HepG2 (cell line): ENCODE measurements at regions not wholly inside any gene's neighbourhood (a gene's known extent, or its start where the extent isn't known, plus 50 kb on each side); places are given as distances from the start of the nearest gene placed in this dataset.

Source experiments
- ATAC-seq: fragments of 200-7000 bp; cut with Tn5 transposase; 3 replicates; pipeline ENCODE4 v1.9.1; 2020; ENCODE audit warnings: mild to moderate bottlenecking, moderate library complexity
- BruUV-seq: library from RNA; stranded (reverse); fragments of 400-500 nt; replicated peaks from 2 replicates; lab custom pipeline; 2021; lab: Mats Ljungman, UMichigan
- CTCF ChIA-PET: fragments of 300-600 bp; formaldehyde crosslinking; extraction: SDS; loops from one replicate; lab custom pipeline; 2021; ENCODE audit warnings: low total read pairs, inconsistent platforms, low intra/inter-chr PET ratio; lab: Yijun Ruan, JAX
- POLR2A ChIA-PET: fragments of 350-600 bp; sonication (Branson Sonifier 250); formaldehyde crosslinking; loops from one replicate; lab custom pipeline; 2020; ENCODE audit warnings: antibody characterized with exemption, inconsistent platforms; lab: Yijun Ruan, JAX
- DNase-seq: peaks from one replicate; pipeline ENCODE4 v3.0.0-alpha.2; 2015; ENCODE audit warnings: low spot score
- FAIRE-seq: peaks from 3 replicates; lab custom pipeline; 2011; peaks lifted over from hg19 to GRCh38; lab: Jason Lieb, UNC
- H2AFZ ChIP-seq: one replicate; pipeline ENCODE4 v1.6.1; 2011; ENCODE audit warnings: low read length, inconsistent platforms
- H3K27ac ChIP-seq: fragments of 300-600 bp; 3 replicates; pipeline ENCODE4 v1.8.0; 2011; ENCODE audit warnings: mixed run types, mild to moderate bottlenecking, mixed read lengths, low read length, inconsistent platforms; ENCODE audit not compliant: insufficient read depth; ENCODE audit errors: extremely low read length
- H3K27me3 ChIP-seq, 2 experiments: fragments of 200-600 bp in 1 of 2; 2 replicates in 1 of 2; 3 replicates in 1 of 2; pipeline versions ENCODE4 v1.6.0 to v1.8.0; 2011; ENCODE audit warnings: low read length in 2 of 2, mild to moderate bottlenecking in 2 of 2, moderate library complexity in 2 of 2, inconsistent platforms in 1 of 2; ENCODE audit not compliant: insufficient read depth in 2 of 2, control insufficient read depth in 1 of 2
- H3K36me3 ChIP-seq, 2 experiments: fragments of 200-600 bp in 1 of 2; replicated peaks in 1 of 2; 2 replicates in 1 of 2; 3 replicates in 1 of 2; pipeline versions ENCODE4 v1.5.1 to v1.8.0; 2011; ENCODE audit warnings: low read length in 2 of 2, inconsistent platforms in 1 of 2; ENCODE audit not compliant: insufficient read depth in 2 of 2, control insufficient read depth in 1 of 2
- H3K4me1 ChIP-seq: 2 replicates; pipeline ENCODE4 v1.5.1; 2012; ENCODE audit warnings: low read length, inconsistent platforms; ENCODE audit not compliant: insufficient read depth
- H3K4me2 ChIP-seq: 2 replicates; pipeline ENCODE4 v1.6.0; 2011; ENCODE audit warnings: low read depth, low read length, inconsistent platforms
- H3K4me3 ChIP-seq, 3 experiments: fragments of 200-600 bp in 1 of 3; sonication (generic), shearing (Covaris generic) in 1 of 3; replicated peaks in 1 of 3; 2 replicates each; pipeline ENCODE4 v1.5.1; 2011 to 2016; ENCODE audit warnings: low read length in 3 of 3, inconsistent platforms in 2 of 3, low read depth in 2 of 3, mild to moderate bottlenecking in 2 of 3, control low read depth in 1 of 3, mixed read lengths in 1 of 3; ENCODE audit not compliant: insufficient read depth in 1 of 3
- H3K79me2 ChIP-seq: one replicate; pipeline ENCODE4 v1.6.1; 2011; ENCODE audit warnings: low read length, inconsistent platforms; ENCODE audit not compliant: insufficient read depth
- H3K9ac ChIP-seq: 2 replicates; pipeline ENCODE4 v1.6.0; 2011; ENCODE audit warnings: mild to moderate bottlenecking, low read depth, low read length, inconsistent platforms; ENCODE audit not compliant: insufficient read depth
- H3K9me3 ChIP-seq: 2 replicates; pipeline ENCODE4 v1.5.1; 2012; ENCODE audit warnings: mild to moderate bottlenecking, low read length
- H4K20me1 ChIP-seq: 2 replicates; pipeline ENCODE4 v1.6.0; 2011; ENCODE audit warnings: inconsistent platforms, mild to moderate bottlenecking, low read length, moderate library complexity; ENCODE audit not compliant: insufficient read depth
- CHD4 ChIP-seq: fragments of 200-600 bp; sonication (generic); IDR thresholded peaks from 2 replicates; pipeline ENCODE4 v1.7.0; 2017; ENCODE audit warnings: mild to moderate bottlenecking, low read length, borderline replicate concordance
- CREB3 ChIP-seq: sonication (generic); formaldehyde crosslinking; IDR thresholded peaks from 2 replicates; pipeline ENCODE4 v1.5.0; 2020; ENCODE audit warnings: missing genetic modification reagents
- ERF ChIP-seq: IDR thresholded peaks from 2 replicates; pipeline ENCODE4 v1.6.1; 2018; ENCODE audit warnings: missing biosample characterization, missing genetic modification reagents
- HOXD1 ChIP-seq: sonication (generic); formaldehyde crosslinking; IDR thresholded peaks from 2 replicates; pipeline ENCODE4 v1.5.0; 2020; ENCODE audit warnings: missing genetic modification reagents
- KLF13 ChIP-seq: sonication (generic); formaldehyde crosslinking; IDR thresholded peaks from 2 replicates; pipeline ENCODE4 v1.4.0; 2020; ENCODE audit warnings: mild to moderate bottlenecking, missing genetic modification reagents
- MEF2D ChIP-seq: sonication (generic); formaldehyde crosslinking; IDR thresholded peaks from 2 replicates; pipeline ENCODE4 v1.5.1; 2020; ENCODE audit warnings: mild to moderate bottlenecking, missing genetic modification reagents
- NBN ChIP-seq: fragments of 450-650 bp; conservative IDR thresholded peaks from 2 replicates; pipeline ENCODE4 v1.6.1; 2017
- NR3C1 ChIP-seq: sonication (generic); formaldehyde crosslinking; IDR thresholded peaks from 2 replicates; pipeline ENCODE4 v1.4.0; 2020; ENCODE audit warnings: missing genetic modification reagents
- POGZ ChIP-seq: sonication (generic); formaldehyde crosslinking; IDR thresholded peaks from 2 replicates; pipeline ENCODE4 v1.4.0; 2020; ENCODE audit warnings: mild to moderate bottlenecking, missing genetic modification reagents
- RFX5 ChIP-seq: IDR thresholded peaks from 2 replicates; pipeline ENCODE4 v1.6.1; 2011; ENCODE audit warnings: low read depth, low read length, improper control_type of control experiment
- SIN3A ChIP-seq: IDR thresholded peaks from 2 replicates; pipeline ENCODE4 v1.6.1; 2011; ENCODE audit warnings: low read depth, mild to moderate bottlenecking, control low read depth, low read length, borderline replicate concordance
- ZFP90 ChIP-seq: sonication (generic); formaldehyde crosslinking; IDR thresholded peaks from 2 replicates; pipeline ENCODE4 v1.8.0; 2022; ENCODE audit warnings: missing genetic modification reagents, mild to moderate bottlenecking, inconsistent platforms, borderline replicate concordance
- ZNF292 ChIP-seq: sonication (generic); formaldehyde crosslinking; IDR thresholded peaks from 2 replicates; pipeline ENCODE4 v1.8.1; 2022; ENCODE audit warnings: mild to moderate bottlenecking, low read depth, missing genetic modification reagents, borderline replicate concordance
- ZNF616 ChIP-seq: sonication (generic); formaldehyde crosslinking; IDR thresholded peaks from 2 replicates; pipeline ENCODE4 v1.5.0; 2020; ENCODE audit warnings: low read depth, mild to moderate bottlenecking, missing genetic modification reagents
- ZNF619 ChIP-seq: sonication (generic); formaldehyde crosslinking; IDR thresholded peaks from 2 replicates; pipeline ENCODE4 v1.4.0; 2020; ENCODE audit warnings: mild to moderate bottlenecking, missing genetic modification reagents
- whole genome bisulfite sequencing: methylation state at CpG from one replicate; pipeline ENCODE4 v1.1.6; 2017; ENCODE audit warnings: low lambda C conversion rate; 5-methylcytosine and 5-hydroxymethylcytosine counted together
- in situ Hi-C: cut with HindIII; loops from 2 replicates; pipeline ENCODE4 v1.10.0; 2017; ENCODE audit warnings: low pct_unique_long_range_greater_than_20kb; ENCODE audit not compliant: extremely low pct_ligation_motif_present
- intact Hi-C: fragments of 100-400 bp; cut with micrococcal nuclease; formaldehyde crosslinking; loops from one replicate; pipeline ENCODE4 v1.10.0; 2022; ENCODE audit not compliant: unreplicated experiment

DNA sequence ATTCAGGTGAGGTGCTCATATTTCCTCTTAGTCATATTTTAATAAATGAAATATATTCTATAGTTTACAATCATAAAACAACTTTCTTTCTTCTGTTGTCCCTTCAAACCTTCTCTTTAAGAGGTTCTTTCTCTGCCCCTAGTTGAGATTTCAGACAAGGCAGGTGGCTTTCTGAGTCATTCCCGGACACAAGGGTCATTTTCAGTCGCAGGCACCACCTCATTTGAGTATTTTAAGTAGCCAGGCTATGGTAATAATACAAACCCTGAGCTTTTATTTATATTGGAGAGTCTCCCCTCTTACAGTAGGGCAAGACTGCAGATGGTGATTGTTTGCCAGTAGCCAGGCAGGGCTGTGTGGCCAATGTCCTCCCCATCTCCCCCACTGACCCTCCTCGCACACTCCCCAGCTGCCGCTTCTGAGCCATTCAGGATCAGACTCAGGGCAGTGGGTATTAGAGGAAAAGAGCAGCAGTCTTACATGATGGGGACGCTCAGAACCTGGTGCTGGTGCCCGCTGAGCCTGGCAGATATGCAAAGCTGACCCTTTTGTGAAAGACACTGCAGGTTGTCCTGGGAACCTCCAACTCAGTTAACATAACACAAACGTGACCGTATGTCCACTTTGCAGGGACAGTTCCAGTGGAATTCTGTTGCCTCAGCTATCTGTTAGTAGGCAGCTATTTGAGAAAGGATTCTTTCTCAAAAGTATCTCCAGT lies 101.1 kb upstream of the BCL2L14 start:
- no peaks in the 10 kb centered on the region for H3K36me3 ChIP-seq
- H3K79me2 ChIP-seq: no peaks in the 10 kb centered on the region
- H3K9ac ChIP-seq: no peak overlapping the region
- H3K27ac ChIP-seq: no peak overlapping the region
- H3K4me1 ChIP-seq: peaks cover 6% of the 10 kb centered on the region; the same call in 1 of the 2 replicates
- 21% methylated on average over 5 of the region's 8 CpGs for WGBS
- no peak overlapping the region for H2AFZ ChIP-seq
- no peak overlapping the region for H3K4me2 ChIP-seq
- H4K20me1 ChIP-seq: no peaks in the 10 kb centered on the region
- ChIA-PET CTCF (no interaction called here), POLR2A (no interaction called here)
- H3K27me3 ChIP-seq: peaks cover 0 to 16% of the 10 kb centered on the region in 2 experiments; a peak in 3 of 5 replicates
- intact Hi-C loops: no loop called here
- TF ChIP-seq SIN3A: no peak
- TF ChIP-seq POGZ: no peak
- TF ChIP-seq RFX5: no peak
- no peak for TF ChIP-seq ZFP90
- no peak for TF ChIP-seq CREB3 (CRISPR knock-in tag)
- TF ChIP-seq ERF (CRISPR knock-in tag): no peak
- TF ChIP-seq MEF2D (CRISPR knock-in tag): no peak
- TF ChIP-seq HOXD1 (CRISPR knock-in tag): no peak
- no peak for TF ChIP-seq NBN
- TF ChIP-seq ZNF292 (CRISPR knock-in tag): no peak
- TF ChIP-seq KLF13: no peak
- TF ChIP-seq ZNF619: no peak
- TF ChIP-seq CHD4: no peak
- no peak for TF ChIP-seq NR3C1 (CRISPR knock-in tag)
- no peak for TF ChIP-seq ZNF616 (CRISPR knock-in tag)
- ATAC-seq: no peak
- DNase-seq: no peak
- H3K4me3 ChIP-seq: no peak overlapping the region
- FAIRE-seq: no peak
- no TSS peak for BruUV-seq
- no peaks in the 10 kb centered on the region for H3K9me3 ChIP-seq
- in situ Hi-C loops: no loop called here
